ENCODE measurements at regions not wholly inside any gene's neighbourhood (a gene's known extent, or its start where the extent isn't known, plus 50 kb on each side); places are given as distances from the start of the nearest gene placed in this dataset.
"Not testable (repeated sequence)": the region's sequence is repeated elsewhere in the genome, so short reads cannot be mapped to it uniquely, and the experiment has no call there.

- DNase-seq (ENCODE audit: insufficient read length, low spot score), result no peak
- no peak for FAIRE-seq
Measured at GRCh38 chr5:36459176-36460135, 146.9 kb upstream of the SLC1A3 start.

GRCh38 chr5:36462295-36463021 lies 143.9 kb upstream of the SLC1A3 start:
- FAIRE-seq (no peak), DNase-seq (ENCODE audit: insufficient read length, low spot score) (no peak)

GRCh38 chr5:36475942-36476341 lies 130.5 kb upstream of the SLC1A3 start:
- not testable (repeated sequence) for FAIRE-seq; DNase-seq (ENCODE audit: insufficient read length, low spot score)

- FAIRE-seq, result no peak
- DNase-seq (ENCODE audit: insufficient read length, low spot score), result no peak
Measured at GRCh38 chr5:36478646-36479317, 127.6 kb upstream of the SLC1A3 start.

GRCh38 chr5:36481454-36482120 lies 124.8 kb upstream of the SLC1A3 start:
- FAIRE-seq, result no peak
- no peak for DNase-seq (ENCODE audit: insufficient read length, low spot score)

GRCh38 chr5:36482812-36483211 lies 123.6 kb upstream of the SLC1A3 start:
- no peak for DNase-seq (ENCODE audit: insufficient read length, low spot score)
- no peak for FAIRE-seq

- DNase-seq (ENCODE audit: insufficient read length, low spot score), result no peak
- no peak for FAIRE-seq
Measured at GRCh38 chr5:36489505-36489904, 116.9 kb upstream of the SLC1A3 start.

- no peak for DNase-seq (ENCODE audit: insufficient read length, low spot score)
- no peak for FAIRE-seq
Measured at GRCh38 chr5:36491856-36492255, 114.5 kb upstream of the SLC1A3 start.

- DNase-seq (ENCODE audit: insufficient read length, low spot score) (no peak), FAIRE-seq (no peak)
Measured at GRCh38 chr5:36492984-36493654, 113.3 kb upstream of the SLC1A3 start.

- FAIRE-seq (no peak), DNase-seq (ENCODE audit: insufficient read length, low spot score) (no peak)
Measured at GRCh38 chr5:36494028-36494427, 112.4 kb upstream of the SLC1A3 start.

GRCh38 chr5:36494841-36495601 lies 111.4 kb upstream of the SLC1A3 start:
- DNase-seq (ENCODE audit: insufficient read length, low spot score) (no peak), FAIRE-seq (no peak)

GRCh38 chr5:36495611-36496010 lies 110.8 kb upstream of the SLC1A3 start:
- no peak for DNase-seq (ENCODE audit: insufficient read length, low spot score)
- FAIRE-seq, result no peak

- DNase-seq (ENCODE audit: insufficient read length, low spot score) (no peak), FAIRE-seq (no peak)
Measured at GRCh38 chr5:36496471-36496870, 109.9 kb upstream of the SLC1A3 start.

- FAIRE-seq, result no peak
- DNase-seq (ENCODE audit: insufficient read length, low spot score), result no peak
Measured at GRCh38 chr5:36502608-36503007, 103.8 kb upstream of the SLC1A3 start.

GRCh38 chr5:36505021-36505420 lies 101.4 kb upstream of the SLC1A3 start:
- no peak for DNase-seq (ENCODE audit: insufficient read length, low spot score)
- no peak for FAIRE-seq

GRCh38 chr5:36507332-36507952 lies 99.0 kb upstream of the SLC1A3 start:
- DNase-seq (ENCODE audit: insufficient read length, low spot score), result peak; percentile 53
- FAIRE-seq, result peak; percentile 91

GRCh38 chr5:36508331-36508730 lies 98.1 kb upstream of the SLC1A3 start:
- not testable (repeated sequence) for FAIRE-seq; DNase-seq (ENCODE audit: insufficient read length, low spot score)

- not testable (repeated sequence) for FAIRE-seq; DNase-seq (ENCODE audit: insufficient read length, low spot score)
Measured at GRCh38 chr5:36513647-36514046, 92.8 kb upstream of the SLC1A3 start.

GRCh38 chr5:36519881-36520280 lies 86.5 kb upstream of the SLC1A3 start:
- FAIRE-seq (no peak), DNase-seq (ENCODE audit: insufficient read length, low spot score) (no peak)

All from GM19239 (cell line).